A549 (cell line): ENCODE measurements at regions not wholly inside any gene's neighbourhood (a gene's known extent, or its start where the extent isn't known, plus 50 kb on each side); places are given as distances from the start of the nearest gene placed in this dataset.

Experiments used
- ATAC-seq, 2 experiments: fragments of 200-7000 bp in 1 of 2; fragments of >200 bp in 1 of 2; cut with Nextera tagmentation in 1 of 2; cut with Tn5 transposase in 1 of 2; 3 replicates each; pipeline versions ENCODE4 v1.8.0 to v1.9.1; 2018 to 2020; ENCODE audit warnings: mild to moderate bottlenecking in 1 of 2, moderate library complexity in 1 of 2
- CTCF ChIA-PET: fragments of 300-600 bp; sonication (Branson Sonifier 250); formaldehyde crosslinking; extraction: SDS; loops from one replicate; lab custom pipeline; 2021; ENCODE audit warnings: antibody characterized with exemption, inconsistent platforms; lab: Yijun Ruan, JAX
- POLR2A ChIA-PET: fragments of 350-600 bp; formaldehyde crosslinking; extraction: SDS; loops from one replicate; lab custom pipeline; 2021; ENCODE audit warnings: antibody characterized with exemption, inconsistent platforms; lab: Yijun Ruan, JAX
- DNase-seq, 2 experiments: peaks; one replicate each; pipeline versions ENCODE4 v3.0.0 to v3.0.0-alpha.2; 2011 to 2016; ENCODE audit warnings: low read depth in 1 of 2, low spot score in 1 of 2
- FAIRE-seq: peaks from 2 replicates; lab custom pipeline; 2011; peaks lifted over from hg19 to GRCh38; lab: Jason Lieb, UNC
- H3K27ac ChIP-seq, 2 experiments: fragments of >200 bp; sonication (Bioruptor Twin); formaldehyde crosslinking; 3 replicates each; pipeline ENCODE4 v1.5.1; 2016 to 2017
- H3K4me1 ChIP-seq: fragments of >200 bp; sonication (Bioruptor Twin); formaldehyde crosslinking; 3 replicates; pipeline ENCODE4 v1.6.1; 2016
- H3K4me2 ChIP-seq: fragments of >200 bp; sonication (Bioruptor Twin); formaldehyde crosslinking; 3 replicates; pipeline ENCODE4 v1.6.1; 2016
- H3K4me3 ChIP-seq: fragments of >200 bp; sonication (Bioruptor Twin); formaldehyde crosslinking; 3 replicates; pipeline ENCODE4 v1.5.1; 2016
- H3K9me3 ChIP-seq: fragments of >200 bp; sonication (Bioruptor Twin); formaldehyde crosslinking; 3 replicates; pipeline ENCODE4 v1.6.1; 2016
- ATOH8 ChIP-seq: fragments of 250-450 bp; sonication (Bioruptor Pico); IDR thresholded peaks from 2 replicates; pipeline ENCODE4 v1.5.0; 2020; ENCODE audit warnings: low read depth, mild to moderate bottlenecking, moderate library complexity
- BCL3 ChIP-seq: fragments of >200 bp; sonication (Bioruptor Twin); formaldehyde crosslinking; IDR thresholded peaks from 3 replicates; pipeline ENCODE4 v1.6.1; 2016
- CBX8 ChIP-seq: fragments of 200-600 bp; sonication (generic); IDR thresholded peaks from 2 replicates; pipeline ENCODE4 v1.6.1; 2016
- CHD4 ChIP-seq: fragments of 200-600 bp; sonication (generic); IDR thresholded peaks from 2 replicates; pipeline ENCODE4 v1.6.1; 2016; ENCODE audit warnings: antibody characterized with exemption, mild to moderate bottlenecking, borderline replicate concordance
- E2F6 ChIP-seq: IDR thresholded peaks from 2 replicates; pipeline ENCODE4 v1.6.1; 2012; ENCODE audit warnings: low read depth, borderline replicate concordance
- EHMT2 ChIP-seq: fragments of 200-600 bp; sonication (generic); IDR thresholded peaks from 2 replicates; pipeline ENCODE4 v1.6.1; 2016; ENCODE audit warnings: antibody characterized with exemption, low read depth, mild to moderate bottlenecking, moderate library complexity
- EP300 ChIP-seq, 2 experiments: fragments of >200 bp; sonication (Bioruptor Twin); formaldehyde crosslinking; IDR thresholded peaks; 2 replicates in 1 of 2; 3 replicates in 1 of 2; pipeline ENCODE4 v1.6.1; 2016 to 2017
- ESRRA ChIP-seq: fragments of 150-350 bp; IDR thresholded peaks from 2 replicates; pipeline ENCODE4 v1.6.1; 2014; ENCODE audit warnings: mild to moderate bottlenecking, low read length, borderline replicate concordance
- FOSL2 ChIP-seq, 2 experiments: fragments of 450-650 bp in 1 of 2; fragments of >200 bp in 1 of 2; sonication (Bioruptor Twin) in 1 of 2; formaldehyde crosslinking; IDR thresholded peaks; 2 replicates each; pipeline versions ENCODE4 v1.5.0 to v1.6.1; 2016 to 2020; ENCODE audit warnings: mild to moderate bottlenecking in 1 of 2, moderate library complexity in 1 of 2
- GATA3 ChIP-seq: IDR thresholded peaks from 2 replicates; pipeline ENCODE4 v1.6.1; 2012; ENCODE audit warnings: borderline replicate concordance
- HDAC2 ChIP-seq: fragments of 200-600 bp; sonication (generic); IDR thresholded peaks from 2 replicates; pipeline ENCODE4 v1.6.1; 2016
- HES2 ChIP-seq: fragments of >200 bp; sonication (Bioruptor Twin); formaldehyde crosslinking; IDR thresholded peaks from 2 replicates; pipeline ENCODE4 v1.6.1; 2016
- HOXB5 ChIP-seq: fragments of 250-450 bp; sonication (Bioruptor Pico); IDR thresholded peaks from 2 replicates; pipeline ENCODE4 v1.5.0; 2020; ENCODE audit warnings: mild to moderate bottlenecking, moderate library complexity
- JUN ChIP-seq, 2 experiments: fragments of >200 bp; sonication (Bioruptor Twin); formaldehyde crosslinking; IDR thresholded peaks; 2 replicates in 1 of 2; 3 replicates in 1 of 2; pipeline ENCODE4 v1.6.1; 2016 to 2017
- KDM1A ChIP-seq: fragments of 200-600 bp; sonication (generic); IDR thresholded peaks from 2 replicates; pipeline ENCODE4 v1.6.1; 2016; ENCODE audit warnings: low read depth, mild to moderate bottlenecking
- MAFK ChIP-seq: fragments of 450-650 bp; IDR thresholded peaks from 2 replicates; pipeline ENCODE4 v1.6.1; 2014; ENCODE audit not compliant: partially characterized antibody
- NFE2L2 ChIP-seq: fragments of 150-350 bp; conservative IDR thresholded peaks from 2 replicates; pipeline ENCODE4 v1.6.1; 2014; ENCODE audit warnings: low read length
- NPAS2 ChIP-seq: fragments of 250-450 bp; sonication (Bioruptor Pico); IDR thresholded peaks from 2 replicates; pipeline ENCODE4 v1.8.0; 2022; ENCODE audit warnings: mild to moderate bottlenecking, moderate library complexity, borderline replicate concordance
- PBX3 ChIP-seq: IDR thresholded peaks from 2 replicates; pipeline ENCODE4 v1.6.1; 2012
- PHF8 ChIP-seq: fragments of 200-600 bp; sonication (generic); IDR thresholded peaks from 2 replicates; pipeline ENCODE4 v1.6.1; 2016; ENCODE audit warnings: low read depth, mild to moderate bottlenecking, antibody characterized with exemption, moderate library complexity, borderline replicate concordance
- POLR2A ChIP-seq: IDR thresholded peaks from 2 replicates; pipeline ENCODE4 v1.6.1; 2012; ENCODE audit warnings: mild to moderate bottlenecking, low read length
- RCOR1 ChIP-seq: fragments of 150-350 bp; IDR thresholded peaks from 2 replicates; pipeline ENCODE4 v1.6.1; 2014; ENCODE audit warnings: antibody characterized with exemption, low read length, low read depth
- SREBF2 ChIP-seq: fragments of 450-650 bp; IDR thresholded peaks from 2 replicates; pipeline ENCODE4 v1.6.1; 2014; ENCODE audit warnings: mild to moderate bottlenecking, moderate library complexity
- TFCP2L1 ChIP-seq: fragments of 250-450 bp; sonication (Bioruptor Pico); IDR thresholded peaks from 2 replicates; pipeline ENCODE4 v1.5.0; 2021; ENCODE audit warnings: mild to moderate bottlenecking
- TP53 ChIP-seq: fragments of 250-450 bp; sonication (Bioruptor Pico); IDR thresholded peaks from 2 replicates; pipeline ENCODE4 v1.5.0; 2021; ENCODE audit warnings: mild to moderate bottlenecking, moderate library complexity
- ZC3H11A ChIP-seq: fragments of 450-650 bp; IDR thresholded peaks from 2 replicates; pipeline ENCODE4 v1.6.1; 2014; ENCODE audit warnings: antibody characterized with exemption, mild to moderate bottlenecking
- ZSCAN20 ChIP-seq: fragments of 250-450 bp; sonication (Bioruptor Pico); IDR thresholded peaks from 2 replicates; pipeline ENCODE4 v1.8.0; 2022; ENCODE audit warnings: mild to moderate bottlenecking, moderate library complexity
- WGBS: methylation state at CpG from one replicate; pipeline ENCODE4 v1.1.6; 2017; ENCODE audit errors: missing lambda C conversion rate; 5-methylcytosine and 5-hydroxymethylcytosine counted together

GRCh38 chr4:83677656-83678055 lies 141.7 kb downstream of the GPAT3 start:
- no peak for ATAC-seq
- no peak for FAIRE-seq
- DNase-seq: no peak
- no peak overlapping the region for H3K4me2 ChIP-seq
- H3K4me1 ChIP-seq: no peaks in the 10 kb centered on the region
- H3K9me3 ChIP-seq: no peaks in the 10 kb centered on the region
- 72% methylated on average over 3 of the region's 3 CpGs for WGBS
- CTCF ChIA-PET: no interaction called here
- no peak overlapping the region for H3K27ac ChIP-seq
- no peak for TF ChIP-seq CHD4
- no peak for TF ChIP-seq RCOR1
- TF ChIP-seq POLR2A: no peak
- no peak for TF ChIP-seq EP300 (IDR thresholded peaks at IDR 0.05)
- no peak for TF ChIP-seq NPAS2 (CRISPR knock-in tag)
- no peak for TF ChIP-seq PBX3
- TF ChIP-seq ZC3H11A: no peak
- TF ChIP-seq BCL3: no peak
- no peak for TF ChIP-seq FOSL2 (IDR thresholded peaks at IDR 0.05)
- TF ChIP-seq FOSL2 (CRISPR knock-in tag; IDR thresholded peaks at IDR 0.05): no peak
- TF ChIP-seq HOXB5: no peak
- no peak for TF ChIP-seq GATA3
- TF ChIP-seq ESRRA: no peak
- no peak for TF ChIP-seq CBX8
- no peak for TF ChIP-seq E2F6
- no peak overlapping the region for H3K4me3 ChIP-seq
- POLR2A ChIA-PET: no interaction called here

GRCh38 chr4:83664741-83665140 lies 128.8 kb downstream of the GPAT3 start:
- no peak for TF ChIP-seq HES2
- no peak for TF ChIP-seq EHMT2
- TF ChIP-seq JUN (IDR thresholded peaks at IDR 0.05): no peak
- no peak for TF ChIP-seq KDM1A
- no peak for TF ChIP-seq ATOH8
- no peak for TF ChIP-seq NFE2L2
- TF ChIP-seq TP53 (CRISPR knock-in tag): no peak
- 46% methylated on average over 5 of the region's 5 CpGs for WGBS
- no peak for ATAC-seq
- ChIA-PET POLR2A (no interaction called here), CTCF (interaction anchor here (0.6 kb wide), 1 partner anchor 839 kb away, joined by 3 read pairs; no protein-coding TSS in a partner anchor)
- H3K4me2 ChIP-seq: no peak overlapping the region
- H3K9me3 ChIP-seq: no peaks in the 10 kb centered on the region
- no peak for FAIRE-seq
- DNase-seq: no peak
- no peak overlapping the region for H3K4me3 ChIP-seq
- no peak overlapping the region for H3K27ac ChIP-seq
- H3K4me1 ChIP-seq: no peaks in the 10 kb centered on the region

- ATAC-seq (no peak), DNase-seq (no peak), FAIRE-seq (no peak)
- H3K4me2 ChIP-seq: no peak overlapping the region
- H3K4me1 ChIP-seq: no peaks in the 10 kb centered on the region
- ChIA-PET CTCF (no interaction called here), POLR2A (no interaction called here)
- no peak overlapping the region for H3K4me3 ChIP-seq
- no peaks in the 10 kb centered on the region for H3K9me3 ChIP-seq
- H3K27ac ChIP-seq: no peak overlapping the region
- no peak for TF ChIP-seq HDAC2
- TF ChIP-seq FOSL2 (IDR thresholded peaks at IDR 0.05): no peak
- TF ChIP-seq FOSL2 (CRISPR knock-in tag; IDR thresholded peaks at IDR 0.05): no peak
- TF ChIP-seq SREBF2: no peak
- no peak for TF ChIP-seq MAFK
- no peak for TF ChIP-seq ZSCAN20 (CRISPR knock-in tag)
- no peak for TF ChIP-seq PHF8
- TF ChIP-seq TFCP2L1 (CRISPR knock-in tag): no peak
- WGBS: 63% methylated on average over 10 of the region's 10 CpGs
Observed at GRCh38 chr4:83664071-83664470, 128.2 kb downstream of the GPAT3 start.
